Panc1 (cell line): ENCODE measurements at regions not wholly inside any gene's neighbourhood (a gene's known extent, or its start where the extent isn't known, plus 50 kb on each side); places are given as distances from the start of the nearest gene placed in this dataset.

ENCODE experiments used
- ATAC-seq: fragments of 200-7000 bp; cut with Tn5 transposase; 2 replicates; pipeline ENCODE4 v1.9.1; 2020; ENCODE audit warnings: mild to moderate bottlenecking, moderate library complexity
- BruUV-seq: library from RNA; stranded (reverse); fragments of 400-500 nt; replicated peaks from 2 replicates; lab custom pipeline; 2021; lab: Mats Ljungman, UMichigan
- CTCF ChIA-PET: fragments of 300-600 bp; sonication (Branson Sonifier 250); formaldehyde crosslinking; loops from one replicate; lab custom pipeline; 2022; ENCODE audit warnings: antibody characterized with exemption; lab: Charles Lee
- POLR2A ChIA-PET: fragments of 300-600 bp; sonication (Branson Sonifier 250); formaldehyde crosslinking; loops from one replicate; lab custom pipeline; 2022; ENCODE audit warnings: antibody characterized with exemption; lab: Charles Lee
- DNase-seq: peaks from one replicate; pipeline ENCODE4 v3.0.0-alpha.2; 2010; ENCODE audit warnings: low read depth, low spot score
- H3K27ac ChIP-seq: 2 replicates; pipeline ENCODE4 v1.5.1; 2011; ENCODE audit warnings: mild to moderate bottlenecking, low read length, inconsistent platforms
- H3K27me3 ChIP-seq: fragments of 200-500 bp; sonication (Bioruptor generic); 2 replicates; pipeline ENCODE4 v1.6.0; 2014; ENCODE audit warnings: low read length, inconsistent platforms; ENCODE audit not compliant: control insufficient read depth, insufficient read depth
- H3K36me3 ChIP-seq: fragments of 200-500 bp; sonication (Bioruptor generic); 2 replicates; pipeline ENCODE4 v1.5.1; 2014; ENCODE audit warnings: inconsistent platforms, mild to moderate bottlenecking, low read length, moderate library complexity; ENCODE audit not compliant: control insufficient read depth, insufficient read depth
- H3K4me1 ChIP-seq: 2 replicates; pipeline ENCODE4 v1.5.1; 2011; ENCODE audit warnings: inconsistent platforms, mild to moderate bottlenecking, low read length, moderate library complexity; ENCODE audit not compliant: control insufficient read depth, insufficient read depth
- H3K4me3 ChIP-seq, 2 experiments: 2 replicates each; pipeline ENCODE4 v1.5.1; 2011 to 2012; ENCODE audit warnings: low read depth in 2 of 2, low read length in 2 of 2, mild to moderate bottlenecking in 2 of 2, inconsistent platforms in 1 of 2, moderate library complexity in 1 of 2
- H3K9me3 ChIP-seq: fragments of 200-500 bp; sonication (Bioruptor generic); 2 replicates; pipeline ENCODE4 v1.5.1; 2014; ENCODE audit warnings: low read depth, mild to moderate bottlenecking, inconsistent platforms, low read length, moderate library complexity; ENCODE audit not compliant: control insufficient read depth, insufficient read depth
- POLR2AphosphoS5 ChIP-seq: IDR thresholded peaks from 2 replicates; pipeline ENCODE4 v1.6.1; 2012; ENCODE audit warnings: mild to moderate bottlenecking, low read depth, low read length, moderate library complexity
- REST ChIP-seq, 2 experiments: IDR thresholded peaks; 2 replicates each; pipeline ENCODE4 v1.6.1; 2011 to 2012; ENCODE audit warnings: low read depth in 2 of 2, control low read depth in 1 of 2, low read length in 1 of 2, mild to moderate bottlenecking in 1 of 2, moderate library complexity in 1 of 2; ENCODE audit not compliant: insufficient read depth in 1 of 2
- SIN3A ChIP-seq: IDR thresholded peaks from 2 replicates; pipeline ENCODE4 v1.6.1; 2012; ENCODE audit warnings: low read depth, mild to moderate bottlenecking, low read length, moderate library complexity, borderline replicate concordance; ENCODE audit not compliant: insufficient read depth
- TCF7L2 ChIP-seq: IDR thresholded peaks from 2 replicates; pipeline ENCODE4 v1.6.1; 2011; ENCODE audit warnings: mild to moderate bottlenecking, low read depth, low read length, inconsistent platforms
- in situ Hi-C: cut with HindIII; loops from 2 replicates; pipeline ENCODE4 v1.10.0; 2016; ENCODE audit warnings: low sequenced_read_pairs, low pct_unique_long_range_greater_than_20kb
- intact Hi-C: fragments of 100-400 bp; cut with micrococcal nuclease; formaldehyde crosslinking; loops from one replicate; pipeline ENCODE4 v1.10.0; 2022; ENCODE audit not compliant: unreplicated experiment
- TF ChIP-seq, protein P1 (sequence below): fragments of 450-650 bp; IDR thresholded peaks from 2 replicates; pipeline ENCODE4 v1.5.1; 2017; ENCODE audit warnings: mild to moderate bottlenecking

DNA sequence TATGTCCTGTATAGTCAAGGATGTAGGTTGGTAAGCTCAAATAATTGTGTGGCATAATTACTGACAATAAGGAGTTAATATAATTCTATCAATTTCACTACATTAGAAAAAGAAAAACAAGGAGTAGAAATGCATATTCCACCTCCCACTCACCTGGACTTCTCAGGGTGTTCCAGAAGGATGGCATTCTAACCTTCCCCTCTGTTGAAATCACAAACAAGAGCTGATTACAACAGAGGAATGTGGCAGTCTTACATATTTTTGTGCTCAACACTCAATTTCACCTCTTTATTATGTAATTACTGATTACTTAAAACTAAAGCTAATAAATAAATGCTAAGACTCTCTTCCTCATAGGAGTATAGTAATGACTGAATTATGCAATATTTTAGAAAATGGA lies 745.3 kb downstream of the DTWD2 start:
- H3K9me3 ChIP-seq = peaks cover 2% of the 10 kb centered on the region; the same call in 1 of the 2 replicates
- H3K27me3 ChIP-seq = no peaks in the 10 kb centered on the region
- DNase-seq (no peak), ATAC-seq (no peak)
- TF ChIP-seq SIN3A (no peak), TCF7L2 (no peak), POLR2AphosphoS5 (no peak), REST (IDR thresholded peaks at IDR 0.05; ENCODE audit: insufficient read depth in 1 of 2, low read depth in 2 of 2, low read length in 1 of 2) (no peak)
- H3K4me1 ChIP-seq = no peaks in the 10 kb centered on the region
- intact Hi-C loops = no loop called here
- in situ Hi-C loops = no loop called here
- ChIA-PET POLR2A (no interaction called here), CTCF (no interaction called here)
- no peak overlapping the region for H3K27ac ChIP-seq
- H3K36me3 ChIP-seq = no peaks in the 10 kb centered on the region
- no peak overlapping the region for H3K4me3 ChIP-seq
- no TSS peak for BruUV-seq

GRCh38 chr5:118236108-118236849 lies 752.1 kb downstream of the DTWD2 start:
- BruUV-seq = no TSS peak
- POLR2A ChIA-PET = no interaction called here
- DNase-seq = no peak
- CTCF ChIA-PET = no interaction called here
- Histone ChIP-seq H3K27ac (no peak overlapping the region), H3K36me3 (no peaks in the 10 kb centered on the region), H3K4me3 (no peak overlapping the region), H3K9me3 (no peaks in the 10 kb centered on the region), H3K27me3 (no peaks in the 10 kb centered on the region), H3K4me1 (no peaks in the 10 kb centered on the region)
- intact Hi-C loops = no loop called here
- no peak for TF ChIP-seq SIN3A
- no peak for TF ChIP-seq TCF7L2
- TF ChIP-seq, protein P1, sequence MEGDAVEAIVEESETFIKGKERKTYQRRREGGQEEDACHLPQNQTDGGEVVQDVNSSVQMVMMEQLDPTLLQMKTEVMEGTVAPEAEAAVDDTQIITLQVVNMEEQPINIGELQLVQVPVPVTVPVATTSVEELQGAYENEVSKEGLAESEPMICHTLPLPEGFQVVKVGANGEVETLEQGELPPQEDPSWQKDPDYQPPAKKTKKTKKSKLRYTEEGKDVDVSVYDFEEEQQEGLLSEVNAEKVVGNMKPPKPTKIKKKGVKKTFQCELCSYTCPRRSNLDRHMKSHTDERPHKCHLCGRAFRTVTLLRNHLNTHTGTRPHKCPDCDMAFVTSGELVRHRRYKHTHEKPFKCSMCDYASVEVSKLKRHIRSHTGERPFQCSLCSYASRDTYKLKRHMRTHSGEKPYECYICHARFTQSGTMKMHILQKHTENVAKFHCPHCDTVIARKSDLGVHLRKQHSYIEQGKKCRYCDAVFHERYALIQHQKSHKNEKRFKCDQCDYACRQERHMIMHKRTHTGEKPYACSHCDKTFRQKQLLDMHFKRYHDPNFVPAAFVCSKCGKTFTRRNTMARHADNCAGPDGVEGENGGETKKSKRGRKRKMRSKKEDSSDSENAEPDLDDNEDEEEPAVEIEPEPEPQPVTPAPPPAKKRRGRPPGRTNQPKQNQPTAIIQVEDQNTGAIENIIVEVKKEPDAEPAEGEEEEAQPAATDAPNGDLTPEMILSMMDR = no peak
- in situ Hi-C loops = no loop called here
- ATAC-seq = no peak

- Histone ChIP-seq H3K4me3 (no peak overlapping the region), H3K36me3 (no peaks in the 10 kb centered on the region), H3K4me1 (no peaks in the 10 kb centered on the region), H3K9me3 (no peaks in the 10 kb centered on the region), H3K27me3 (no peaks in the 10 kb centered on the region), H3K27ac (no peak overlapping the region)
- ChIA-PET CTCF (no interaction called here), POLR2A (no interaction called here)
- ATAC-seq (no peak), DNase-seq (no peak)
- intact Hi-C loops = no loop called here
- BruUV-seq = no TSS peak
- in situ Hi-C loops = no loop called here
- TF ChIP-seq POLR2AphosphoS5 = no peak
- no peak for TF ChIP-seq SIN3A
- no peak for TF ChIP-seq TCF7L2
- TF ChIP-seq, protein P1 = no peak
Measured at GRCh38 chr5:118233606-118234005, 754.7 kb downstream of the DTWD2 start.
